GM21423 (cell line): ENCODE measurements at regions not wholly inside any gene's neighbourhood (a gene's known extent, or its start where the extent isn't known, plus 50 kb on each side); places are given as distances from the start of the nearest gene placed in this dataset.

Source experiments
- ATAC-seq: cut with Tn5 transposase; IDR thresholded peaks from one replicate; pipeline ENCODE4 v1.9.1; 2021; ENCODE audit warnings: mild to moderate bottlenecking, moderate library complexity; ENCODE audit not compliant: unreplicated experiment

GRCh38 chr17:36727577-36727976 lies 126.2 kb downstream of the MRM1 start:
- ATAC-seq = no peak

GRCh38 chr17:36728030-36728991 lies 126.9 kb downstream of the MRM1 start:
- ATAC-seq = no peak

- no peak for ATAC-seq
Measured at GRCh38 chr17:36730095-36730808, 128.9 kb downstream of the MRM1 start.

GRCh38 chr17:36730857-36731490 lies 129.6 kb downstream of the MRM1 start:
- ATAC-seq = no peak

GRCh38 chr17:36731811-36732210 lies 130.4 kb downstream of the MRM1 start:
- no peak for ATAC-seq

GRCh38 chr17:36732351-36732750 lies 131.0 kb downstream of the MRM1 start:
- no peak for ATAC-seq

GRCh38 chr17:36736201-36737156 lies 135.1 kb downstream of the MRM1 start:
- no peak for ATAC-seq

DNA sequence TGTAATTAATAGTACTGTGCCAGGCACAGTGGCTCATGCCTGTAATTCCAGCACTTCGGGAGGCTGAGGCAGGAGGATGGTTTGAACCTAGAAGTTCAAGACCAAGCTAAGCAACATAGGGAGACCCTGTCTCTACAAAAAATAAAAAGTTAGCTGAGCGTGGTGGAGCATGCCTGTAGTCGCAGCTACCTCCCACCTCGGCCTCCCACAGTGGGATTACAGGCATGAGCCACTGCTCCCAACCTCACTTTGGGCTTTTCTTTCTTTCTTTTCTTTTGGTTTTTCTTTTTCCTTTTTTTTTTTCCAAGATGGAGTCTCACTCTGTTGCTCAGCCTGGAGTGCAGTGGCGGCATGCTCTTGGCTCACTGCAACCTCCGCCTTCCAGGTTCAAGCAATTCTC lies 137.8 kb downstream of the MRM1 start:
- no peak for ATAC-seq

DNA sequence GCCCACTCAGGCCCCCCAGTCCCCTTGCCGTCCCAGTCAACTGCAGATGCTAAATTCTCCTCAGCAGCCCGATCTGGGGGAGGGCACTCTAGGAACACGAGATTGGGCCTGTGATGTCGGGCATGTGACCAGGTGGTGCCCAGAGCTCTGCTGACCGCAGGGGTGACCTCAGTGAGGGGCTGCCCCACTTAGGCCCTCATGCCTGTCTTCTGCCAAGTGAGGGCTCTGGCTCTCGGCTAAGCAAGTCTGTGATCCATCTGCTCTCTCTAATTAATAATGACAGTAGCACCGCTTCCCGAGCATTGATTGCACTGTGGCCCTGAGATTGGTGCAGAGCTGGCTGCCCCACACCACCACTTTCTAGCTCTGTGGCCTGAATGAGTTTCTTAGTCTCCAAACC lies 138.8 kb downstream of the MRM1 start:
- no peak for ATAC-seq

GRCh38 chr17:36741019-36741902 lies 139.9 kb downstream of the MRM1 start:
- no peak for ATAC-seq

DNA sequence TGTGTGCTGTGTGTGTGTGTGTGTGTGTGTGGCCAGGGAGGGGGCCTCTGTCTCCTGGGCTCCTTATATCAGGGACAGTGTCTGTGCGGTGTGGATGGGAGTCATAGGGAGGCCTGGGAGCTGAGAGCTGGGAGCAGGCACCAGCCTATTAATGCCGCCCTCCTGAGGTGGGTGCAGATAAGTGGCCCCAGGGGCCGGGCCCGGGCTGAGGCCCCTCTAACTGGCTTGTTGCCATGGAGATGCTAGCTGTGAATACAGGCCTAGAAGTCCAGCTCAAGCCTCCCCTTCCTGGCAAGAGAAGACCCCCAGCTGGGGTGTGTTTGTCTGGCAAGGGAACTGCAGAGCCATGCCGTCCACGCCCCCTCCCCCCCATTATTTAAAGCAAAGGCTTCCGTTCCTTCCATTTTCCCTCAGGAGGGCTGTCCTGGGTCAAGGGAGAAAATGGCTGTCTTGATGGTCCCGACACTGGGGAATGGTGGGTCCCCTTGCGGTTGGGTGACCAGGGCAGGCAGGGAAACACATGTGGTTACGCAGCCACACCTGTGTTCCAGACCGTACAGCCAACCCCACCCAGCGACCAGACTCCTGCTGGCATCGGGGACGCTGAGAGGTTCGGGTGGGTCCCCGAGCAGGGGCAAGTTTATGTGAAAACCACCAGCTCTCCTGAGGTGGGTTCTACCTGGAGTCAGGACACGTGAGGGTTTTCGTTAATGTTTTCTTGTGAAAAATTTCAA lies 141.1 kb downstream of the MRM1 start:
- no peak for ATAC-seq

- ATAC-seq = no peak
Measured at GRCh38 chr17:36743130-36743529, 141.7 kb downstream of the MRM1 start.

- ATAC-seq = no peak
Measured at GRCh38 chr17:36746381-36747053, 145.1 kb downstream of the MRM1 start.

GRCh38 chr17:36747861-36748260 lies 146.5 kb downstream of the MRM1 start:
- no peak for ATAC-seq

GRCh38 chr17:36748272-36748671 lies 146.9 kb downstream of the MRM1 start:
- ATAC-seq = no peak

GRCh38 chr17:36749493-36749892 lies 148.1 kb downstream of the MRM1 start:
- no peak for ATAC-seq

DNA sequence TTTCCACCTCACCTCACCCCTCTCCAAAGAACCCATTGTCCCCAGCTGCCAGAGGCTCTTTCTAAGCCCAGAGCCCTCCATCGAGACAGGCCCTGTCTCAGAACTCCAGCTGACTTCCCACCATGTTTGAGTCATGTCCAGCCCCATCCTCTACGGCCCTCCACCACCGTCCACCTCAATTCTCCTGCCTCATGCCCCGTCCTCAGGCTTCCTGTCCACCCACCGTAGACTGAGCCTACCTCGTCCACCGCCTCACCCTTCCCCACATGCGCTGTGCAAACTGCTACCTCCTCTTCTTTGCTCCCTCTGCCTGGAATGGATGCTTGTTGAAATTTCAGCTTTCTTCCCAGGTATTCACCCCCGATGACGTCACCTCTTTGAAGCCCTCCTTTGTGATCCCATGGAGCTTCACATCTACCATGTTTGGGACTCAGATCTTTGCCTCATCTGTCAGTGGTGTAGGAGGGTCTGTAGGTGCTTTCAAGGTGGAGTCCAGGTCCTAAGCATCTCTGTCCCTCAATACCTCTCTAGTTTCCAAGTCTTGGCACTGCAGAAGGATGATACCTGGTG lies 149.0 kb downstream of the MRM1 start:
- no peak for ATAC-seq
